ENCODE measurements at regions not wholly inside any gene's neighbourhood (a gene's known extent, or its start where the extent isn't known, plus 50 kb on each side); places are given as distances from the start of the nearest gene placed in this dataset.

GRCh38 chr9:134215699-134216448 lies 51.5 kb upstream of the RNU6ATAC start:
- TF ChIP-seq CTCF (IDR thresholded peaks at IDR 0.05) (no peak), ZFX (IDR thresholded peaks at IDR 0.05; ENCODE audit: borderline replicate concordance) (no peak)

Data from 22Rv1 (cell line).